ENCODE measurements at regions not wholly inside any gene's neighbourhood (a gene's known extent, or its start where the extent isn't known, plus 50 kb on each side); places are given as distances from the start of the nearest gene placed in this dataset.
"Not testable (repeated sequence)": the region's sequence is repeated elsewhere in the genome, so short reads cannot be mapped to it uniquely, and the experiment has no call there.

GRCh38 chr18:8499810-8500675 lies 109.2 kb upstream of the RAB12 start:
- no peak for DNase-seq (ENCODE audit: low read depth, low spot score)

- no peak for DNase-seq (ENCODE audit: low read depth, low spot score)
Measured at GRCh38 chr18:8501044-8501443, 108.2 kb upstream of the RAB12 start.

GRCh38 chr18:8503248-8503647 lies 106.0 kb upstream of the RAB12 start:
- no peak for DNase-seq (ENCODE audit: low read depth, low spot score)

DNA sequence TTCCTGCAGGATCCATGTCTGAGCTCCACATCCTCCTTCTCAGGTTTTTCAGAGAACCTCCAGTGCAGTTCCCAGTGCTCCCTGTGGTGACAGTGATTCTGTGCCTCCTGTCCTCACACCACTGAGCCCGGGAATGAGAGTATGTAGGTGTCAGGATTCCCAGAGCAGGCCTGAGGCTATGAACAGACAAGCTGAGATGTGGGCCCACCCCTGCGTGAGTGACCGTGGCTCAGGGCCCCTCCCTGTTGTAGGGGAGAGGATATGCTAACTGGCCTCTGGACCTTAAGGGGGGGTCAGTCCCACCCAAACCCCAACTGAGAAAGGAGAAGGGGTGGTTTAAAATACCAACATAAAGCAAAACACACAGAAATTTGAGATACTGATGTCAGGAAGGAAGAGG lies 104.8 kb upstream of the RAB12 start:
- no peak for DNase-seq (ENCODE audit: low read depth, low spot score)

- DNase-seq (ENCODE audit: low read depth, low spot score): no peak
Measured at GRCh38 chr18:8504880-8505435, 104.3 kb upstream of the RAB12 start.

GRCh38 chr18:8506251-8507049 lies 102.8 kb upstream of the RAB12 start:
- no peak for DNase-seq (ENCODE audit: low read depth, low spot score)

GRCh38 chr18:8507361-8507760 lies 101.9 kb upstream of the RAB12 start:
- DNase-seq (ENCODE audit: low read depth, low spot score): no peak

DNA sequence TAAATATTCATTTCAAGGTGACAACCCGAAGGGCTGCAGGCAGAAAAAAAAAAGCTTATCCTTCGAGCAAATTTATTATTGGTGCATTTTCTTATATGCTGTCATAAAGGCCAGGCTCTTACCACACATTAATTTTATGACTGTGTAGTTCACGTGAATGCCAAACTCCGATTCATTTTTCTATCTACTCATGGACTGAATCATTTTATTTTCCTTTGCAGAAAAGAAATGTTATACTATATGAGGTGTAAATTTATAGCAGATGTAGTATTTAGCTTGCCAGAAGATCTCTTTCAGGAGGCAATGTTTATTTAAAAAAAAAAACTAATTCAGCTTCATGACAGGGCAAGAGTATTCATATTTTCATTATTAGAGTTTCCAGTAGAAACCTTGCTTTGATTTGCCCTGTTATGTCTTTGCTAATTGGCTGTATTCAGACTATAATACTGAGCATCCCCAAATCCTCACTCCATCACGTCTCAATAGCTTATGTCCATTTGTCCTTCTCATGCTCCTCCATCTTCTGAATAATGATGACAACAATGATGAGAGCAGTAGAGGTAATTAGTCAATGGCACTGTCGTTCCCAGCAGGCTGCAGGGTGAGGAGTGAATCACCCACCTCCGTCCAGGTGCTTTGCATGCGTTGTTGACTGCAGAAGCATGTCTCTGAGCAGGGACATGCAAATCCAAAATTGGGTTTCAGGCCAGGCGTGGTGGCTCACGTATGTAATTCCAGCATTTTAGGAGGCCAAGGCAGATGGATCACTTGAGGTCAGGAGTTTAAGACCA lies 101.1 kb upstream of the RAB12 start:
- DNase-seq (ENCODE audit: low read depth, low spot score): no peak

GRCh38 chr18:8513249-8513648 lies 96.0 kb upstream of the RAB12 start:
- DNase-seq (ENCODE audit: low read depth, low spot score): no peak

DNA sequence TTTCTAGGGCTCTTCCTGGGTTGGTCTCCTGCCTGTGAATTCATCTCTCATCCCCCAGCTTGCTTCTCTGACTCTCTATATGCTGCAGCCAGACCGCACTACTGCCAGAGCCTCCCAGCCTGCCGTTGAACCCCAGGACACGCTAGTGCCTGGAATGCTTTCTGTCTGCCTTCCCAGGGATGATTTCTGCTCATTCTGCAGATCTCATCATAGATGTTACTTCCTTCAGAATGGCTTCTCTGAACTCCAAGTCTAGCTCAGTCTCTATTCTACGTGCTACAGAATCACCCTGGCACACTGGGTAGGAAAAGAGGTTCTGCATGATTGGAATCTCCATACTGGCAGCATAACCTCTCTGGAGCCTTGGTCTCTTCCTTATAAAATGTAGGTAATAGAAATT lies 94.8 kb upstream of the RAB12 start:
- no peak for DNase-seq (ENCODE audit: low read depth, low spot score)

DNA sequence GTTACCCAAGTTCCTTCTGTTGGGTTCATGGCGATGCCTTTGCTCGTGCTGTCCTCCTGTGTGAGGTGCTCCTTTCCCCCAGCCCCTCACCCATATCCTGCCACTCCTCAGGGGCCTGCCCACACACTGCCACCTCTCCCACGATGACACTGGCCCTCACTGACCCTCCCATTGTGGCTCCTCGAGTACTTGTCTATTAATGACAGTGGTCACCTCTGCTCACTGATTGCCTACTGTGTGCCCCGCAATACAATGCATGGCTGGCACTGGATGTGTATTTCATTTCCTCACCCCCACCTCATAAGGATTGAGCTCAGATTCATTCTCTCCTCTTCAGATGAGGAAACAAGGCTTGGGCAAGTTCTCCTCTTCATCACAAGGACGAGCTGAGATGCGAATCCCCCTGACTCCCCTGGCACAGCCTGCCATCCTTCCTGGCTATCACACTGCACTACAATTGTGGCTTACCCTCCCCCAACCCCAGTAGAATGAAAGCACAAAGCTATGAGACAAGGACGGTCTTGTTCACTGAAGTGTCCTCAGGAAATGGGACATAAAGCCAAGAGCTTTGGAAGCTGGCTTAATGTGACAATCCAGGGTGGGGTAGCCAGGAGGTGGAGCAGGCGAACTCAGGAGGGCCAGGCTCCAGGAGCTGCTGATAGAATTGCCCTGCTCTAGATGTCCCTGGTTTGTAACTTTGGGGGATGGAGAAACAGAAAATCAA lies 93.9 kb upstream of the RAB12 start:
- DNase-seq (ENCODE audit: low read depth, low spot score): no peak

- no peak for DNase-seq (ENCODE audit: low read depth, low spot score)
Measured at GRCh38 chr18:8516371-8517250, 92.6 kb upstream of the RAB12 start.

- no peak for DNase-seq (ENCODE audit: low read depth, low spot score)
Measured at GRCh38 chr18:8517276-8517675, 92.0 kb upstream of the RAB12 start.

- no peak for DNase-seq (ENCODE audit: low read depth, low spot score)
Measured at GRCh38 chr18:8519102-8519501, 90.1 kb upstream of the RAB12 start.

DNA sequence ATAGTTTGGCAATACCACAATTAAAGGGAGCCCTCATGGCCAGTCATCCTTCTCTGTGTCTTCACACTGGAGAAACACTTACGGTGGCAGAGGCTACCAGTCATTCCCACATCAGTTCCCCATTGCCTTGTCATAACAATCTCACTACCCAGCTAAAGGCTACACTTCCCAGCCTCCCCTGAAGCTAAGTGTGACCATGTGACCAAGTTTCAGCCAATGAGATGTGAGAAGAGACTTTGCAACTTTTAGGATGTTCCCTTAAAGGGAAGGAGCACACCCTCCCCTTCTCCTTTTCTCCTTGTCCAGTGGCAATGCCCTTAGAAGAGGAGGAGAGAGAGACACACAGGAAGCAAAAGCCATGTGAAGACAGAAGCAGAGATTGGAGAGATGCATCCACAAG lies 89.0 kb upstream of the RAB12 start:
- DNase-seq (ENCODE audit: low read depth, low spot score): no peak

GRCh38 chr18:8522756-8523155 lies 86.5 kb upstream of the RAB12 start:
- DNase-seq (ENCODE audit: low read depth, low spot score): no peak

DNA sequence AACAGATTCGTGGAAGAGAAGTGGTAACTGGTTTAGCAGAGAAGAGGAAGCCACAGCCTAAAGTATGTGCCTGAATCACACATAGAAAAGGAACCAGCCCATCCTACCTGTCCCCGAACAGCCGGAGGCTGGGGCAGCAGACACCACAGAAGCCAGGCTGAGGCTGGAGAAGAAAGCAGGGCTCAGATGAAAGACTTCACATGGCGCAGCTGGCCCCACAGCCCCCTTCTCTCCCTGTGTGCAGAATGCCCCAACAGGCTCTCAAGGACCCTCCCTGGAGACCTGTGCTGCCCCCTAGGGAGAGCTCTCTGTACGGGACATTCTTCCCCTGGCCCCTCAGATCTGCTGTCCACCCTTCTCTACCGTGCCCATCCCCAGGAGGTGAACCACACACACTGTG lies 83.5 kb upstream of the RAB12 start:
- no peak for DNase-seq (ENCODE audit: low read depth, low spot score)

DNA sequence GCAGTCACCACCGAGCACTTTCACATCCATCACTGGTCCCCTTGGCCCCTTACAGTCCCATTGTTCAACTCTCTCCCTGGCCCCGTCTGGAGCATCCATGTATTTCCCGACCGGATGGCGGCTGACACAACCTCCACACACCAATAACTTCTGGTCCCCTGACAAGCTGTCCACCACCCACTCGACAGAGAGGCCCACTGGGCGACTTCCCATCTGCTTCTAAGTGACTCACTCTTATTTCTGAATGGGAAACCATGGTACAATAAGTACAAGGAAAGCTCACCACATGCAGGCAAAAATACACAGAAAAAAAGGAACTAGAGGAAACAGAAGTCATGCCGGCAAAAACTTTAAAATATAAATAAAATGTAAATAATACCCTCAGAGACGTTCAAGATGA lies 82.9 kb upstream of the RAB12 start:
- DNase-seq (ENCODE audit: low read depth, low spot score): no peak

DNA sequence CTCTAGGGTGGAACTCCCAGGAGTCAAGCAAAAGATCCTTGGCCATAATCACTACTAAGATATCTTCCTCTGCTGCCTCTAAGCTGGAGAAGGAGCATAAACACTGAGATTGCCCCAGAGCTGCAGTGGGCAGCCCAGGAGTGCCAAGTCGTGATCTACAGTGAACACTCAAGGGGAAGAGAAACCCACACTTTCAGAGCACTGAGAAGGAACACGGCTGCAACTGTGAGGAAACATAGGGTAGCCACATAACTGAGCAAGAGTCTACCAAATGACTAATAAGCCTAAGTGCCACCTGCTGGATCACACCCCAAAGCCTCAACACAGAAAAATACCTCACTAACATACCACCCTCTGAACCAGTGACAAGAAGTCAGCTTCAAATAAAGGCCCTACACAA lies 79.6 kb upstream of the RAB12 start:
- no peak for DNase-seq (ENCODE audit: low read depth, low spot score)

- DNase-seq (ENCODE audit: low read depth, low spot score): not testable (repeated sequence)
Measured at GRCh38 chr18:8531084-8531483, 78.2 kb upstream of the RAB12 start.
